Neuronal stem cell (in vitro differentiated cells): ENCODE measurements at regions not wholly inside any gene's neighbourhood (a gene's known extent, or its start where the extent isn't known, plus 50 kb on each side); places are given as distances from the start of the nearest gene placed in this dataset.

Experiments used
- DNase-seq: peaks from one replicate; pipeline ENCODE4 v3.0.0-alpha.2; 2013; ENCODE audit warnings: low spot score
- H2AFZ ChIP-seq: one replicate; pipeline ENCODE4 v1.6.1; 2013; ENCODE audit warnings: mild to moderate bottlenecking, low read length, inconsistent platforms
- H2AK5ac ChIP-seq: 2 replicates; pipeline ENCODE4 v1.6.1; 2013; ENCODE audit warnings: low read depth, mild to moderate bottlenecking, inconsistent platforms, low read length, moderate library complexity, mixed read lengths
- H2BK120ac ChIP-seq: 2 replicates; pipeline ENCODE4 v1.6.1; 2013; ENCODE audit warnings: low read depth, mild to moderate bottlenecking, inconsistent platforms, low read length, moderate library complexity, mixed read lengths
- H2BK12ac ChIP-seq: one replicate; pipeline ENCODE4 v1.6.1; 2013; ENCODE audit warnings: low read length, inconsistent platforms
- H2BK15ac ChIP-seq: 2 replicates; pipeline ENCODE4 v1.6.1; 2013; ENCODE audit warnings: mild to moderate bottlenecking, low read length, inconsistent platforms, mixed read lengths
- H2BK5ac ChIP-seq: one replicate; pipeline ENCODE4 v1.6.1; 2013; ENCODE audit warnings: inconsistent platforms, mild to moderate bottlenecking, low read length, moderate library complexity
- H3K14ac ChIP-seq: one replicate; pipeline ENCODE4 v1.6.1; 2013; ENCODE audit warnings: low read length, inconsistent platforms
- H3K18ac ChIP-seq: 2 replicates; pipeline ENCODE4 v1.6.1; 2013; ENCODE audit warnings: low read length, inconsistent platforms
- H3K23ac ChIP-seq: 2 replicates; pipeline ENCODE4 v1.6.1; 2013; ENCODE audit warnings: low read depth, mild to moderate bottlenecking, mixed read lengths, low read length, inconsistent platforms; ENCODE audit not compliant: poor library complexity
- H3K27ac ChIP-seq: replicated peaks from 3 replicates; pipeline ENCODE4 v1.5.1; 2013; ENCODE audit warnings: low read length, inconsistent platforms
- H3K27me3 ChIP-seq, 3 experiments: 2 replicates each; pipeline ENCODE4 v1.6.1; 2013; ENCODE audit warnings: low read length in 3 of 3, mild to moderate bottlenecking in 2 of 3, inconsistent platforms in 1 of 3, low read depth in 1 of 3, mixed read lengths in 1 of 3, moderate library complexity in 1 of 3; ENCODE audit not compliant: control insufficient read depth in 3 of 3, insufficient read depth in 3 of 3
- H3K36me3 ChIP-seq, 2 donors: replicated peaks in 1 of 2; 2 replicates each; pipeline ENCODE4 v1.6.1; 2013; ENCODE audit warnings: low read length in 2 of 2; ENCODE audit not compliant: control insufficient read depth in 2 of 2, insufficient read depth in 2 of 2
- H3K4ac ChIP-seq: 2 replicates; pipeline ENCODE4 v1.6.1; 2013; ENCODE audit warnings: inconsistent platforms, mild to moderate bottlenecking, low read length, moderate library complexity
- H3K4me1 ChIP-seq, 2 donors: 1 replicate in 1 of 2; 2 replicates in 1 of 2; pipeline ENCODE4 v1.6.1; 2013; ENCODE audit warnings: low read length in 2 of 2, low read depth in 1 of 2; ENCODE audit not compliant: control insufficient read depth in 2 of 2, insufficient read depth in 1 of 2
- H3K4me2 ChIP-seq: one replicate; pipeline ENCODE4 v1.6.1; 2013; ENCODE audit warnings: mild to moderate bottlenecking, low read length, inconsistent platforms; ENCODE audit not compliant: insufficient read depth, poor library complexity, severe bottlenecking
- H3K4me3 ChIP-seq, 2 donors: 2 replicates each; pipeline ENCODE4 v1.5.1; 2013; ENCODE audit warnings: low read length in 2 of 2, mild to moderate bottlenecking in 2 of 2, inconsistent platforms in 1 of 2, moderate library complexity in 1 of 2
- H3K79me1 ChIP-seq: one replicate; pipeline ENCODE4 v1.6.1; 2013; ENCODE audit warnings: low read depth, mild to moderate bottlenecking, inconsistent platforms, low read length, moderate library complexity
- H3K9ac ChIP-seq: one replicate; pipeline ENCODE4 v1.6.1; 2013; ENCODE audit warnings: mild to moderate bottlenecking, low read depth, low read length, inconsistent platforms; ENCODE audit not compliant: poor library complexity
- H3K9me3 ChIP-seq, 2 donors: replicated peaks in 1 of 2; 2 replicates each; pipeline versions ENCODE3 to v1.6.1; 2013; ENCODE audit warnings: low read length in 2 of 2, mild to moderate bottlenecking in 2 of 2, inconsistent platforms in 1 of 2, low read depth in 1 of 2, mixed read lengths in 1 of 2, moderate library complexity in 1 of 2; ENCODE audit not compliant: control insufficient read depth in 2 of 2, insufficient read depth in 1 of 2
- H4K8ac ChIP-seq: one replicate; pipeline ENCODE4 v1.6.1; 2013; ENCODE audit warnings: low read depth, mild to moderate bottlenecking, inconsistent platforms, low read length, moderate library complexity
- H4K91ac ChIP-seq: one replicate; pipeline ENCODE4 v1.6.1; 2013; ENCODE audit warnings: low read length, low read depth, mild to moderate bottlenecking, inconsistent platforms; ENCODE audit not compliant: poor library complexity
- whole genome bisulfite sequencing, 2 donors: extraction: QIAGEN DNeasy Blood & Tissue Kit; methylation state at CpG; one replicate each; pipeline ENCODE4 v1.1.7; 2013; ENCODE audit warnings: missing lambda C conversion rate in 2 of 2, mixed read lengths in 1 of 2; ENCODE audit not compliant: insufficient read length in 2 of 2, insufficient replicate concordance in 1 of 2; ENCODE audit errors: extremely low coverage in 2 of 2; 5-methylcytosine and 5-hydroxymethylcytosine counted together

DNA sequence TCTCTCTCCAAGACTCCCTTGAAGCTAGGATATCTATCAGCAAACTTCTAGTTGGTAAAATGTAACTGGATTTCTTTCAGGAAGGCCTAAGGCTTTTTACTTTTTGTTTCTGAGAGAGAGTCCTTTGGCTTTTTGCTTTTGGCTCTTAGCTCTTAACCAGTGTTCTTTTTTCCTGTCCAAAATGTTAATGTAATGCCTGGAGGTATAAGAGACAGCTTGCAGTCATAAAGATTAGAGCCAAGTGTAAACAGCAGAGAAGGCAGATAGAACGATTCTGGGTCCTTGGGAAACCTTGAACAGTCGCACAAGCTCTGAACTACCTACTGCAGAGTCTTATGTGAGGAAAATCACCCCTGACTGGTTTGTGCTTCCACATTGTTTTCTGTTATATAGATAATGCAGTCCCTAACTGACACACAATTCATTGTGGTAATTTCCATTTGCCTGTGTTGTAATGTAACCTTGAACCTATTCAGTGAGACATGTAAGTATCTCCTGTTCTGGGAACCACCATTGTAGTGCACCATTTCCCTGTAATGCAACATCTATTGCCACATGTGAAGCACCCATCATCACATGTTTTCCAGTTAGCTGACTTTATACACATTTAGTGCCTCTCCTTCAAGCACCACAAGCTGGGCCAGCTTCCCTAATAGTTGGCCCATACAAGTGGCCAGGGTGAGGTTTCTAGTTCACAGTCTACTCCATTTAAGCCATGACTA lies 1311.9 kb downstream of the ROBO1 start:
- H3K79me1 ChIP-seq: no peaks in the 10 kb centered on the region

DNA sequence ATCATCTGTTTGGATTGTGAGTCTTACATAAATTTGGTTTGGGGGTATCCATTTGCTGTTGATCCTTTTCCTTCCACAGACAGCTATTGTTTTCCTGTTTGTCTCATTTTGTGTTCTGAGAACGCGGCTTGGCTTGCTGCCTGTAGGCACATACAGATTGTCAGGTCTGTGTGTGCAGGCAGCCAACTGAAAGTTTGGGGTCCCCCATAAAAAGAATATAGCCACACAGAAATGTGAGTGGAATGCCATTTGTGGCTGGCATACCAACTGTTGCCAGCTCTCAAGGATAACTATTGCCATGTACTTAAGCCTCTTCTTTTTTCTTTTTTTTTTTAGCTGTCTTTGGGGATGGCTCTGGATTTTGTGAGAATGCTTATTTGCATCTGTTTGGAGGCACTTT lies 1308.0 kb downstream of the ROBO1 start:
- no peak overlapping the region for H2BK5ac ChIP-seq
- no peaks in the 10 kb centered on the region for H3K79me1 ChIP-seq
- no peaks in the 10 kb centered on the region for H3K4me1 ChIP-seq
- H3K23ac ChIP-seq: no peak overlapping the region
- DNase-seq: no peak
- H2AFZ ChIP-seq: no peak overlapping the region
- no peak overlapping the region for H2AK5ac ChIP-seq
- H4K8ac ChIP-seq: no peak overlapping the region
- H3K27ac ChIP-seq: no peak overlapping the region
- H3K4me2 ChIP-seq: no peak overlapping the region
- H2BK15ac ChIP-seq: no peak overlapping the region
- no peaks in the 10 kb centered on the region for H3K36me3 ChIP-seq
- H3K9ac ChIP-seq: no peak overlapping the region
- H2BK12ac ChIP-seq: no peak overlapping the region
- no peaks in the 10 kb centered on the region for H3K27me3 ChIP-seq
- H3K9me3 ChIP-seq: no peaks in the 10 kb centered on the region
- no peak overlapping the region for H3K4me3 ChIP-seq
- no peak overlapping the region for H3K14ac ChIP-seq
- no peak overlapping the region for H3K4ac ChIP-seq
- no peak overlapping the region for H4K91ac ChIP-seq
- no peak overlapping the region for H3K18ac ChIP-seq
- H2BK120ac ChIP-seq: no peak overlapping the region
- WGBS, 2 donors: no CpG with 5 or more reads among the region's 2 CpGs

More for the DNA sequence above, 1311.9 kb downstream of the ROBO1 start:
- WGBS, 2 donors: no CpG with 5 or more reads among the region's 2 CpGs
- H2AK5ac ChIP-seq: no peak overlapping the region
- no peak for DNase-seq
- H4K91ac ChIP-seq: no peak overlapping the region
- H3K4me2 ChIP-seq: no peak overlapping the region
- H3K14ac ChIP-seq: no peak overlapping the region
- H2BK15ac ChIP-seq: no peak overlapping the region
- no peaks in the 10 kb centered on the region for H3K4me1 ChIP-seq
- H3K4me3 ChIP-seq: no peak overlapping the region
- no peak overlapping the region for H3K4ac ChIP-seq
- no peaks in the 10 kb centered on the region for H3K36me3 ChIP-seq
- no peak overlapping the region for H2BK120ac ChIP-seq
- H3K9me3 ChIP-seq: no peaks in the 10 kb centered on the region
- no peak overlapping the region for H2BK12ac ChIP-seq
- no peak overlapping the region for H3K23ac ChIP-seq
- H4K8ac ChIP-seq: no peak overlapping the region
- H3K27me3 ChIP-seq: no peaks in the 10 kb centered on the region
- no peak overlapping the region for H3K18ac ChIP-seq
- no peak overlapping the region for H3K27ac ChIP-seq
- no peak overlapping the region for H3K9ac ChIP-seq
- no peak overlapping the region for H2BK5ac ChIP-seq
- H2AFZ ChIP-seq: no peak overlapping the region

DNA sequence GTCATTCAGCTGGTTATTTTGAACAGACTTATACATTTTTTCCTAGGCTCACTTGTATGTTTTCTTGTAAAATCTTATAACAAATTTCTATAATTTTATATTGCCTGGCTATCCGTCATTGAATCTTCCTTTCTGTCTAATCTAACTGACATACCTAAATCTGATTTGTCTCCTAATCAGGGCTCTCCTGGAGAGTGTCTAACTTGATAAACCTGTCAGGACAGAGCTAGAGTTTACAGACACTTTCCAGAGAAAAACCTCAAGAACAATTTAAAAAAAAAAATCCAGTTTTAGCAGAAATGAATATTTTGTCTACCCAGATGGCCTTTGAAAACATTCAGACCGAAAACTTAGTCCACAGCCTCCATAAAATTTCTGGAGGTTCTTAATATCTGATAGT lies 1305.8 kb downstream of the ROBO1 start:
- no peaks in the 10 kb centered on the region for H3K9me3 ChIP-seq
- no peak overlapping the region for H3K27ac ChIP-seq
- no peak overlapping the region for H4K91ac ChIP-seq
- no peak overlapping the region for H3K4ac ChIP-seq
- H2BK12ac ChIP-seq: no peak overlapping the region
- H3K23ac ChIP-seq: no peak overlapping the region
- H3K4me3 ChIP-seq: no peak overlapping the region
- no peaks in the 10 kb centered on the region for H3K79me1 ChIP-seq
- H3K4me2 ChIP-seq: no peak overlapping the region
- WGBS, 2 donors: no CpG with 5 or more reads among the region's 2 CpGs
- H2BK5ac ChIP-seq: no peak overlapping the region
- H2BK120ac ChIP-seq: no peak overlapping the region
- H3K36me3 ChIP-seq: no peaks in the 10 kb centered on the region
- H3K14ac ChIP-seq: no peak overlapping the region
- H3K4me1 ChIP-seq: no peaks in the 10 kb centered on the region
- H3K27me3 ChIP-seq: no peaks in the 10 kb centered on the region
- H2BK15ac ChIP-seq: no peak overlapping the region
- no peak overlapping the region for H3K18ac ChIP-seq
- H2AK5ac ChIP-seq: no peak overlapping the region
- H4K8ac ChIP-seq: no peak overlapping the region
- no peak overlapping the region for H3K9ac ChIP-seq
- DNase-seq: no peak
- no peak overlapping the region for H2AFZ ChIP-seq

DNA sequence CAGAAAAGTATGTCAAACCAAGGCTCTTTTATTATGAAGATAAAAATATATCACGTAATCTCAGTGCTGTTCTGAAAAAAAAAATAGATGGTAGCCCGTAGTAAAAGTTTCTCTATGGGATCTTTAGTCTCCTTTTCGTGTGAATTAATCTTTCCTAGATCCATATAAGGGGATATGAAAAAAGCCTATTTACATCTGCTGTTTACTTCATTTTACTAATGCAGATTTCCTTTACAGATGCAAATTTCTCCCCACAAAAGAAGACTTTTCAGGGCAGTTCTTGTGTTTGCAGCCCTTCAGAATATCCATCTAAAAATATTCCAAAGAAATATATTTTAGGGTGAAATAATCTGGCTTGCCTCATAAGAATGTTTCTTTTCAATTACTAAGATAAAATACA lies 1291.7 kb downstream of the ROBO1 start:
- Histone ChIP-seq H2AFZ (no peak overlapping the region), H3K79me1 (no peaks in the 10 kb centered on the region), H3K4me2 (no peak overlapping the region), H3K4me1 (no peaks in the 10 kb centered on the region), H3K4me3 (no peak overlapping the region), H3K27ac (no peak overlapping the region), H3K23ac (no peak overlapping the region), H2AK5ac (no peak overlapping the region), H3K14ac (no peak overlapping the region), H4K91ac (no peak overlapping the region), H3K18ac (no peak overlapping the region), H2BK120ac (no peak overlapping the region), H3K4ac (no peak overlapping the region), H3K9me3 (peaks cover 0 to 2% of the 10 kb centered on the region in 2 donors), H4K8ac (no peak overlapping the region), H2BK5ac (no peak overlapping the region), H2BK15ac (no peak overlapping the region), H3K27me3 (no peaks in the 10 kb centered on the region), H3K9ac (no peak overlapping the region), H3K36me3 (no peaks in the 10 kb centered on the region), H2BK12ac (no peak overlapping the region)
- no CpG with 5 or more reads among the region's 3 CpGs for WGBS, 2 donors
- no peak for DNase-seq
